Tibial artery (tissue), 4 donors: ENCODE measurements at regions not wholly inside any gene's neighbourhood (a gene's known extent, or its start where the extent isn't known, plus 50 kb on each side); places are given as distances from the start of the nearest gene placed in this dataset.

ENCODE experiments used
- DNase-seq, 2 donors: peaks; one replicate each; pipeline ENCODE4 v3.0.0-alpha.2; 2019
- H3K27ac ChIP-seq, 2 donors: fragments of 200-600 bp; sonication (generic) in 1 of 2; 1 replicate in 1 of 2; 2 replicates in 1 of 2; pipeline ENCODE4 v1.5.1; 2018 to 2019; ENCODE audit warnings: mild to moderate bottlenecking in 1 of 2
- H3K27me3 ChIP-seq, 2 donors: fragments of 200-600 bp; sonication (generic) in 1 of 2; one replicate each; pipeline versions ENCODE4 v1.5.1 to v1.6.0; 2016 to 2019
- H3K36me3 ChIP-seq, 3 donors: fragments of 200-600 bp; sonication (generic) in 2 of 3; one replicate each; pipeline ENCODE4 v1.5.1; 2016 to 2019; ENCODE audit warnings: mild to moderate bottlenecking in 2 of 3
- H3K4me1 ChIP-seq, 4 donors: fragments of 200-600 bp; sonication (generic) in 2 of 4; 1 replicate in 3 of 4; 2 replicates in 1 of 4; pipeline ENCODE4 v1.5.1; 2016 to 2019
- H3K4me3 ChIP-seq, 2 donors: fragments of 200-600 bp; sonication (generic) in 1 of 2; 1 replicate in 1 of 2; 2 replicates in 1 of 2; pipeline ENCODE4 v1.5.1; 2018 to 2019; ENCODE audit warnings: mild to moderate bottlenecking in 2 of 2
- H3K9me3 ChIP-seq, 3 donors: fragments of 200-600 bp; sonication (generic) in 1 of 3; one replicate each; pipeline ENCODE4 v1.5.1; 2016 to 2019
- intact Hi-C: fragments of 100-400 bp; cut with DNase I; formaldehyde crosslinking; loops from one replicate; pipeline ENCODE4 v1.15.0; 2023; ENCODE audit warnings: low total_unique reads
- TF ChIP-seq, protein P1 (sequence below), 2 experiments: fragments of 200-600 bp in 1 of 2; fragments of 450-650 bp in 1 of 2; IDR thresholded peaks; one replicate each; pipeline ENCODE4 v1.5.1; 2017 to 2019; ENCODE audit warnings: antibody characterized with exemption in 2 of 2, mild to moderate bottlenecking in 1 of 2, moderate library complexity in 1 of 2

DNA sequence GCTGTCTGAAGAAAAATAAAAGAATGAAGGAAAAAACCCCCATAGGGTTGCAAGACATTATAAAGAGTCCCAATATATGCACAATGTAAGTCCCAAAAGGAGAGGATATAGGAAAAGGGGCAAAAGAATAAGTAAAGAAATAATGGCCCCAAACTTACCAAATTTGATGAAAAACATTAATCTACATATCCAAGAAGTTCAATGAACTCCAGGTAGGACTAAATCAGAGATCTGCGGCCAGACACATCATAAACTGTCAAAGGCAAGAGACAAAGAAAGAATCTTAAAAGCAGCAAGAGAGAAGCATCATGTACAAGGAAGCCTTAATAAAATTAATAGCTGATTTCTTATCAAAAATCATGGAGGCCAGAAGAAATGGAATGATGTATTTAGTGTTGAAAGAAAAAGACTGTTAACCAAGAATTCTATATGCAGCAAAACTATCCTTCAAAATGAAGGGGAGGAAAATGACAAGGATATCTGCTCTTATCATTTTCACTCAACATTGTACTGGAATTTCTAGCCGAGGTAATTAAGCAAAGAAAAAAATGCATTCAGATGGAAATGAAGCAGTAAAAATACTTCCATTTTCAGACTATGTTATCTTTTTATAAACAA, 95.7 kb upstream of the GLI3 start:
- Histone ChIP-seq H3K27me3 (no peaks in the 10 kb centered on the region), H3K9me3 (peaks cover 0 to 9% (median 7%) of the 10 kb centered on the region in 3 donors), H3K4me3 (no peak overlapping the region), H3K36me3 (no peaks in the 10 kb centered on the region), H3K4me1 (no peaks in the 10 kb centered on the region), H3K27ac (no peak overlapping the region)
- intact Hi-C loops = no loop called here
- DNase-seq = no peak
- TF ChIP-seq, protein P1, sequence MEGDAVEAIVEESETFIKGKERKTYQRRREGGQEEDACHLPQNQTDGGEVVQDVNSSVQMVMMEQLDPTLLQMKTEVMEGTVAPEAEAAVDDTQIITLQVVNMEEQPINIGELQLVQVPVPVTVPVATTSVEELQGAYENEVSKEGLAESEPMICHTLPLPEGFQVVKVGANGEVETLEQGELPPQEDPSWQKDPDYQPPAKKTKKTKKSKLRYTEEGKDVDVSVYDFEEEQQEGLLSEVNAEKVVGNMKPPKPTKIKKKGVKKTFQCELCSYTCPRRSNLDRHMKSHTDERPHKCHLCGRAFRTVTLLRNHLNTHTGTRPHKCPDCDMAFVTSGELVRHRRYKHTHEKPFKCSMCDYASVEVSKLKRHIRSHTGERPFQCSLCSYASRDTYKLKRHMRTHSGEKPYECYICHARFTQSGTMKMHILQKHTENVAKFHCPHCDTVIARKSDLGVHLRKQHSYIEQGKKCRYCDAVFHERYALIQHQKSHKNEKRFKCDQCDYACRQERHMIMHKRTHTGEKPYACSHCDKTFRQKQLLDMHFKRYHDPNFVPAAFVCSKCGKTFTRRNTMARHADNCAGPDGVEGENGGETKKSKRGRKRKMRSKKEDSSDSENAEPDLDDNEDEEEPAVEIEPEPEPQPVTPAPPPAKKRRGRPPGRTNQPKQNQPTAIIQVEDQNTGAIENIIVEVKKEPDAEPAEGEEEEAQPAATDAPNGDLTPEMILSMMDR (IDR thresholded peaks at IDR 0.05) = no peak

DNA sequence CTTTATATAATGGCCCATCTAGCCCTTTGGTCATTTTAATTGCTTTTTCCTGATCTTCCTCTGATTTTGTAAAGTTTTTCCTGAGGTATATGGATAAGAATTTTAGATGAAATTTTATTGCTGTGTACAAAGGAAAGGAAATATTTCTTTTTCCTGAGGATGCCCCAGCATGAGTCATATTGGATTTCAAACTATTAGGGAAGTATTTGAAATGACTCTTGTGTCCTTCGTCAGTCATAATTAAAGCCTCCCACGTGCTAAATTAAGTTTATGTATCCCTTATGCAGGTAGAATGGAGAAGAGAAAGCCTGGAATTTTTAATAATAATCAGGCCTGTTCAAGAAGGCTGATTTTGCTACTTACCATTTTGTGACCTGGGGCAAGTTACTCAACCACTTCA, 82.6 kb upstream of the GLI3 start:
- intact Hi-C loops = no loop called here
- H3K27ac ChIP-seq = no peak overlapping the region
- no peaks in the 10 kb centered on the region for H3K27me3 ChIP-seq
- TF ChIP-seq, protein P1 (IDR thresholded peaks at IDR 0.05) = no peak
- no peak overlapping the region for H3K4me3 ChIP-seq
- H3K4me1 ChIP-seq = no peaks in the 10 kb centered on the region
- H3K36me3 ChIP-seq = no peaks in the 10 kb centered on the region
- no peak for DNase-seq
- no peaks in the 10 kb centered on the region for H3K9me3 ChIP-seq

DNA sequence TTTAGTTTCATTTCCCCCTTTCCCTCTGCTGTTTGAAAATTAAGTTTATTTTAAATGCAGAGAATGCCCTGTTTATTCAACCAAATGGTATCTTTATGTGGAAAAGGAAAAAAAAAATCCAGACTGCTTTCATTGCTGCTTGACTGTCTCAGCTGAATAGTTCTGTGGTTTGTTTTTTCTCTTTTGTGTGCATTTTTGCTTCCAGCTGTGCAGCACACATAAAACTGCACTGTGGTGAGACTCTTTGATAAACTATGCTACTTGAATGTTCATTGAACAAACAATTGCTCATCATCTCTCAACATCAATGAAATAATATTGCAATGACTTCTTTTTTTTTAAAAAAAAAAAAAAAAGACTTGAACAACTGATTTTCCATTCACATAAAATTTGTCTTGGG, 78.6 kb upstream of the GLI3 start:
- Histone ChIP-seq H3K4me3 (no peak overlapping the region), H3K27ac (no peak overlapping the region), H3K27me3 (no peaks in the 10 kb centered on the region), H3K9me3 (peaks cover 0 to 18% (median 0%) of the 10 kb centered on the region in 3 donors), H3K36me3 (peaks cover 0 to 7% (median 0%) of the 10 kb centered on the region in 3 donors), H3K4me1 (no peaks in the 10 kb centered on the region)
- intact Hi-C loops = no loop called here
- no peak for DNase-seq
- TF ChIP-seq, protein P1 (IDR thresholded peaks at IDR 0.05) = no peak

DNA sequence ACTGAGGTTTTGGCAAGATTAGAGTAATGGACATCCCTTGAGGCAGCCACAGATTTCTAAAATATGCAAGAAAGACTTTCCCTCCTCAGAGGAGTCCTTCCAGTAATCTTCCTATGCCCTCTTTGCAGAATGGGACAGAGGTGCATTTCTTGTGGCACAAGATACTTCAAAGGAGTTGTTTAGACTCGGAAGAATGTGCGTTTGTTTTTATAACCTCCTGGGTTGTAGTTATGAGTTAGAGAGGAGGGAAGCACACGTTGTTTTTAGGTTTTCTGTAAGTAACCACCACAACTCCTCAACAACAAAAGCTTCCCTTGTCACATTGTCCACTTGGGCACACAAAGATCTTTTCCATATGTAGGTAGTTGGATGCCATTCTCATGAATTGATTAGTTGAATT, 78.1 kb upstream of the GLI3 start:
- Histone ChIP-seq H3K4me1 (no peaks in the 10 kb centered on the region), H3K27ac (no peak overlapping the region), H3K27me3 (no peaks in the 10 kb centered on the region), H3K9me3 (peaks cover 0 to 22% (median 0%) of the 10 kb centered on the region in 3 donors), H3K36me3 (peaks cover 0 to 7% (median 0%) of the 10 kb centered on the region in 3 donors), H3K4me3 (no peak overlapping the region)
- DNase-seq = no peak
- intact Hi-C loops = no loop called here
- TF ChIP-seq, protein P1 (IDR thresholded peaks at IDR 0.05) = no peak

GRCh38 chr7:42314696-42315095, 77.7 kb upstream of the GLI3 start:
- peaks cover 0 to 22% (median 0%) of the 10 kb centered on the region in 3 donors for H3K9me3 ChIP-seq
- H3K4me3 ChIP-seq = no peak overlapping the region
- TF ChIP-seq, protein P1 (IDR thresholded peaks at IDR 0.05) = no peak
- H3K27me3 ChIP-seq = no peaks in the 10 kb centered on the region
- H3K4me1 ChIP-seq = no peaks in the 10 kb centered on the region
- intact Hi-C loops = no loop called here
- no peak for DNase-seq
- peaks cover 0 to 7% (median 0%) of the 10 kb centered on the region in 3 donors for H3K36me3 ChIP-seq
- H3K27ac ChIP-seq = no peak overlapping the region
